ENCODE measurements at regions not wholly inside any gene's neighbourhood (a gene's known extent, or its start where the extent isn't known, plus 50 kb on each side); places are given as distances from the start of the nearest gene placed in this dataset.

- intact Hi-C loops (cut with DNase I; ENCODE audit: low total_unique reads) = no loop called here
- DNase-seq = no peak
- H3K36me3 ChIP-seq = no peaks in the 10 kb centered on the region
- no peak overlapping the region for H3K27ac ChIP-seq
- no peaks in the 10 kb centered on the region for H3K4me1 ChIP-seq
- H3K4me3 ChIP-seq = no peak overlapping the region
- no peaks in the 10 kb centered on the region for H3K27me3 ChIP-seq
- no peaks in the 10 kb centered on the region for H3K9me3 ChIP-seq
- no peak for TF ChIP-seq CTCF (IDR thresholded peaks at IDR 0.05)
These were observed 345.3 kb upstream of the ZFP64 start for GRCh38 chr20:52536841-52537400.

- DNase-seq = no peak
- Histone ChIP-seq H3K4me3 (no peak overlapping the region), H3K4me1 (no peaks in the 10 kb centered on the region), H3K27ac (no peak overlapping the region), H3K36me3 (no peaks in the 10 kb centered on the region), H3K9me3 (no peaks in the 10 kb centered on the region), H3K27me3 (no peaks in the 10 kb centered on the region)
- intact Hi-C loops (cut with DNase I; ENCODE audit: low total_unique reads) = no loop called here
- TF ChIP-seq CTCF (IDR thresholded peaks at IDR 0.05) = no peak
These were observed 344.5 kb upstream of the ZFP64 start for GRCh38 chr20:52536040-52536439.

- Histone ChIP-seq H3K9me3 (no peaks in the 10 kb centered on the region), H3K27ac (no peak overlapping the region), H3K4me1 (no peaks in the 10 kb centered on the region), H3K4me3 (no peak overlapping the region), H3K36me3 (no peaks in the 10 kb centered on the region), H3K27me3 (no peaks in the 10 kb centered on the region)
- DNase-seq = no peak
- intact Hi-C loops (cut with DNase I; ENCODE audit: low total_unique reads) = no loop called here
- TF ChIP-seq CTCF (IDR thresholded peaks at IDR 0.05) = no peak
These were observed 343.0 kb upstream of the ZFP64 start for GRCh38 chr20:52534616-52535015.

- Histone ChIP-seq H3K4me3 (no peak overlapping the region), H3K27ac (no peak overlapping the region), H3K36me3 (no peaks in the 10 kb centered on the region), H3K4me1 (no peaks in the 10 kb centered on the region), H3K9me3 (no peaks in the 10 kb centered on the region), H3K27me3 (no peaks in the 10 kb centered on the region)
- TF ChIP-seq CTCF (IDR thresholded peaks at IDR 0.05) = no peak
- intact Hi-C loops (cut with DNase I; ENCODE audit: low total_unique reads) = no loop called here
- no peak for DNase-seq
These were observed 341.8 kb upstream of the ZFP64 start for GRCh38 chr20:52533401-52533800.

- no peak for DNase-seq
- no peaks in the 10 kb centered on the region for H3K9me3 ChIP-seq
- no peaks in the 10 kb centered on the region for H3K36me3 ChIP-seq
- no peaks in the 10 kb centered on the region for H3K27me3 ChIP-seq
- no peak overlapping the region for H3K4me3 ChIP-seq
- H3K27ac ChIP-seq = no peak overlapping the region
- no peak for TF ChIP-seq CTCF (IDR thresholded peaks at IDR 0.05)
- H3K4me1 ChIP-seq = no peaks in the 10 kb centered on the region
- intact Hi-C loops (cut with DNase I; ENCODE audit: low total_unique reads) = no loop called here
These were observed 341.1 kb upstream of the ZFP64 start for GRCh38 chr20:52532674-52533073.

GRCh38 chr20:52530571-52530970, 339.0 kb upstream of the ZFP64 start:
- intact Hi-C loops (cut with DNase I; ENCODE audit: low total_unique reads) = no loop called here
- no peak for DNase-seq
- Histone ChIP-seq H3K4me1 (no peaks in the 10 kb centered on the region), H3K4me3 (no peak overlapping the region), H3K36me3 (no peaks in the 10 kb centered on the region), H3K9me3 (no peaks in the 10 kb centered on the region), H3K27ac (no peak overlapping the region), H3K27me3 (no peaks in the 10 kb centered on the region)
- TF ChIP-seq CTCF (IDR thresholded peaks at IDR 0.05) = no peak

All from tibial artery (tissue), 4 donors.